ENCODE measurements at regions not wholly inside any gene's neighbourhood (a gene's known extent, or its start where the extent isn't known, plus 50 kb on each side); places are given as distances from the start of the nearest gene placed in this dataset.

GRCh38 chr2:150388289-150388625 is 99.2 kb downstream of the RND3 start:
- TF ChIP-seq CTCF (IDR thresholded peaks at IDR 0.05) (no peak), POLR2A (IDR thresholded peaks at IDR 0.05) (no peak)
